B cell (primary cell): ENCODE measurements at regions not wholly inside any gene's neighbourhood (a gene's known extent, or its start where the extent isn't known, plus 50 kb on each side); places are given as distances from the start of the nearest gene placed in this dataset.

ENCODE experiments used
- ATAC-seq: fragments of 200-7000 bp; cut with Tn5 transposase; one replicate; pipeline ENCODE4 v1.10.0; 2021; ENCODE audit warnings: low read depth, mild to moderate bottlenecking, moderate number of reproducible peaks, moderate library complexity
- CTCF ChIA-PET: fragments of 350-600 bp; sonication (Branson Sonifier 250); formaldehyde crosslinking; loops from one replicate; lab custom pipeline; 2021; ENCODE audit warnings: antibody characterized with exemption, inconsistent platforms; lab: Charles Lee
- POLR2A ChIA-PET: fragments of 350-600 bp; sonication (Branson Sonifier 250); formaldehyde crosslinking; loops from one replicate; lab custom pipeline; 2021; ENCODE audit warnings: antibody characterized with exemption; lab: Charles Lee
- DNase-seq: peaks from one replicate; pipeline ENCODE4 v3.0.0; 2013
- H2AFZ ChIP-seq: 2 replicates; pipeline ENCODE4 v1.6.1; 2012; ENCODE audit warnings: mild to moderate bottlenecking, low read depth, low read length; ENCODE audit not compliant: insufficient read depth, poor library complexity, severe bottlenecking
- H3K27ac ChIP-seq, 2 donors: 1 replicate in 1 of 2; 2 replicates in 1 of 2; pipeline ENCODE4 v1.5.1; 2012 to 2013; ENCODE audit warnings: low read length in 2 of 2, mild to moderate bottlenecking in 2 of 2, moderate library complexity in 1 of 2
- H3K27me3 ChIP-seq, 4 experiments: fragments of 200-600 bp in 1 of 4; sonication (generic) in 1 of 4; replicated peaks in 1 of 4; 1 replicate in 2 of 4; 2 replicates in 2 of 4; pipeline versions ENCODE4 v1.6.1 to v1.7.0; 2013 to 2016; ENCODE audit warnings: low read length in 3 of 4, mild to moderate bottlenecking in 2 of 4, mixed read lengths in 1 of 4, moderate library complexity in 1 of 4; ENCODE audit not compliant: insufficient read depth in 4 of 4, control insufficient read depth in 3 of 4; ENCODE audit errors: control extremely low read depth in 1 of 4
- H3K36me3 ChIP-seq, 2 experiments: replicated peaks in 1 of 2; 1 replicate in 1 of 2; 2 replicates in 1 of 2; pipeline versions ENCODE4 v1.6.1 to v1.7.1; 2013; ENCODE audit warnings: low read length in 1 of 2; ENCODE audit not compliant: insufficient read depth in 2 of 2, control insufficient read depth in 1 of 2; ENCODE audit errors: control extremely low read depth in 1 of 2, extremely low read depth in 1 of 2
- H3K4me1 ChIP-seq, 2 donors: fragments of 200-600 bp in 1 of 2; sonication (generic) in 1 of 2; 1 replicate in 1 of 2; 2 replicates in 1 of 2; pipeline versions ENCODE4 v1.5.1 to v1.6.1; 2013 to 2017; ENCODE audit warnings: low read length in 2 of 2; ENCODE audit not compliant: control insufficient read depth in 2 of 2, insufficient read depth in 2 of 2
- H3K4me2 ChIP-seq: replicated peaks from 2 replicates; pipeline ENCODE3; 2012; ENCODE audit warnings: mild to moderate bottlenecking, low read depth, low read length; ENCODE audit not compliant: poor library complexity, severe bottlenecking
- H3K4me3 ChIP-seq, 5 experiments: fragments of 200-600 bp in 1 of 5; sonication (generic) in 1 of 5; 1 replicate in 3 of 5; 2 replicates in 2 of 5; pipeline versions ENCODE4 v1.5.1 to v1.7.0; 2011 to 2016; ENCODE audit warnings: low read length in 4 of 5, mild to moderate bottlenecking in 4 of 5, low read depth in 2 of 5, control low read depth in 1 of 5, moderate library complexity in 1 of 5; ENCODE audit not compliant: insufficient read depth in 1 of 5; ENCODE audit errors: control extremely low read depth in 1 of 5, extremely low read depth in 1 of 5
- H3K79me2 ChIP-seq: fragments of 200-600 bp; sonication (generic); one replicate; pipeline ENCODE4 v1.6.0; 2016; ENCODE audit warnings: low read length; ENCODE audit not compliant: control insufficient read depth, insufficient read depth
- H3K9ac ChIP-seq: fragments of 200-600 bp; sonication (generic); 2 replicates; pipeline ENCODE4 v1.6.1; 2017; ENCODE audit warnings: mild to moderate bottlenecking, low read length, moderate library complexity
- H3K9me3 ChIP-seq, 3 donors: one replicate each; pipeline versions ENCODE4 v1.6.1 to v1.7.1; 2013; ENCODE audit warnings: low read length in 2 of 3; ENCODE audit not compliant: control insufficient read depth in 2 of 3, insufficient read depth in 1 of 3; ENCODE audit errors: control extremely low read depth in 1 of 3
- H4K20me1 ChIP-seq: 2 replicates; pipeline ENCODE4 v1.6.0; 2012; ENCODE audit warnings: mild to moderate bottlenecking, low read length; ENCODE audit not compliant: insufficient read depth, control insufficient read depth, poor library complexity, severe bottlenecking
- H3K27ac Mint-ChIP-seq: one replicate; pipeline ENCODE4 v1.8.0; 2021; ENCODE audit warnings: mixed read lengths
- H3K27me3 Mint-ChIP-seq: one replicate; pipeline ENCODE4 v1.8.0; 2021; ENCODE audit warnings: mixed read lengths
- H3K4me1 Mint-ChIP-seq: one replicate; pipeline ENCODE4 v1.8.0; 2021; ENCODE audit warnings: mixed read lengths
- H3K4me3 Mint-ChIP-seq: one replicate; pipeline ENCODE4 v1.8.0; 2021; ENCODE audit warnings: mixed read lengths
- H3K9me3 Mint-ChIP-seq: one replicate; pipeline ENCODE4 v1.8.0; 2022; ENCODE audit warnings: mixed read lengths; ENCODE audit not compliant: insufficient read depth
- CTCF ChIP-seq: fragments of 200-600 bp; IDR thresholded peaks from one replicate; pipeline ENCODE4 v1.8.0; 2022; ENCODE audit warnings: antibody characterized with exemption, mild to moderate bottlenecking
- EZH2 ChIP-seq: IDR thresholded peaks from 2 replicates; pipeline ENCODE4 v1.6.1; 2012; ENCODE audit warnings: borderline replicate concordance, low read depth, mild to moderate bottlenecking, moderate library complexity, low read length; ENCODE audit not compliant: insufficient read depth, poor library complexity, severe bottlenecking
- WGBS: methylation state at CpG from one replicate; pipeline ENCODE4 v1.1.5; 2013; ENCODE audit warnings: missing lambda C conversion rate; ENCODE audit not compliant: insufficient coverage; 5-methylcytosine and 5-hydroxymethylcytosine counted together
- intact Hi-C: fragments of 100-400 bp; cut with micrococcal nuclease; formaldehyde crosslinking; loops from one replicate; pipeline ENCODE4 v1.10.0; 2022

- POLR2A ChIA-PET, result no interaction called here
These were observed 420.6 kb downstream of the SIPA1L2 start for GRCh38 chr1:232209357-232209756.

More at GRCh38 chr1:232209357-232209756, 420.6 kb downstream of the SIPA1L2 start:
- H3K27ac ChIP-seq, result no peak overlapping the region
- CTCF ChIA-PET, result no interaction called here
- H3K9me3 ChIP-seq, result peaks cover 0 to 4% (median 0%) of the 10 kb centered on the region in 3 donors
- no peak overlapping the region for H3K27ac Mint-ChIP-seq
- H3K4me1 Mint-ChIP-seq, result no peaks in the 10 kb centered on the region
- H3K9me3 Mint-ChIP-seq, result peaks cover 2% of the 10 kb centered on the region
- 100% methylated on average over 1 of the region's 4 CpGs for WGBS
- H3K79me2 ChIP-seq, result no peaks in the 10 kb centered on the region
- H2AFZ ChIP-seq, result no peak overlapping the region
- no peak overlapping the region for H3K4me3 Mint-ChIP-seq
- DNase-seq (no peak), ATAC-seq (no peak)
- no peaks in the 10 kb centered on the region for H3K4me1 ChIP-seq
- H3K27me3 ChIP-seq, result no peaks in the 10 kb centered on the region
- no peak overlapping the region for H3K9ac ChIP-seq
- H3K36me3 ChIP-seq, result no peaks in the 10 kb centered on the region
- no peak overlapping the region for H3K4me3 ChIP-seq
- TF ChIP-seq CTCF, result no peak
- no peak for TF ChIP-seq EZH2
- intact Hi-C loops, result no loop called here
- peaks cover 5% of the 10 kb centered on the region for H3K27me3 Mint-ChIP-seq
- H3K4me2 ChIP-seq, result no peak overlapping the region
- no peaks in the 10 kb centered on the region for H4K20me1 ChIP-seq
